Fibroblast of skin of left quadriceps (primary cell): ENCODE measurements at regions not wholly inside any gene's neighbourhood (a gene's known extent, or its start where the extent isn't known, plus 50 kb on each side); places are given as distances from the start of the nearest gene placed in this dataset.

Source experiments
- DNase-seq, 2 experiments: peaks; one replicate each; pipeline ENCODE4 v3.0.0-alpha.2; 2013; ENCODE audit warnings: low read depth in 2 of 2

DNA sequence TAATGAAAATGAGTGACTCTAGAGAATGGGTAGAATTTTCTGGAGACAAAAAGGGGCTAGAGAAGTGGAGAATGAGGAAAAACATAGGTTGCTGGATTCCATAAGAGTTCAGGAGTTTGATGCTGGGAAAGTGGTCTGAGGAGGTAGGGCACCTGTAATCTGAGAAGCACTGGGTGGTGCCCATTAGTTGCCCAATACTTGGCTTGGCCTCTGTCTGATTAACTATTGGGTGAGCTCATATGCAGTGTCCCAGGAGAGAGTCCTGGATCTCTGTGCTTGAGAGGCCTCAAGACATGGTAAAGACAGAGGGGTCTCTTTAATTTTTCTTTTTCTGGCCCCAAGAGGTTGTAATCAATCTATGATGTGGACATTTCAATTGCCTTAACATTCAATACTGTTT lies 390.1 kb downstream of the TDRD3 start:
- no peak for DNase-seq

DNA sequence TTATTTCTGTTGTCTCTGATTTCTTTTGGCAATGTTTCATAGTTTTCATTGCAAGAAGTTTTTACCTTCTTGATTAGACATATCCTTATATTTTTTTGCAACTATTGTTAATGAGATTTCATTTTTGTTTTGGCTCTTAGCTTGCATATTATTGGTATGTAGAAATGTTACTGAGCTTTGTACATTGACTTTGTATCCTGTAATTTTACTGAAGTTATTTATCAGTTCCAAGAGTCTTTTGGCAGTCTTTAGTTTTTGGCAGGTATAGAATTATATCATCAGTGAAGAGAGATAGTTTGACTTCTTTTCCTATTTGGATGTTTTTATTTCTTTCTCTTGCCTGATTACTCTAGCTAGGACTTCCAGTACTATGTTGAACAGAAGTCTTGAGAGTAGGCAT lies 375.7 kb downstream of the TDRD3 start:
- no peak for DNase-seq

DNA sequence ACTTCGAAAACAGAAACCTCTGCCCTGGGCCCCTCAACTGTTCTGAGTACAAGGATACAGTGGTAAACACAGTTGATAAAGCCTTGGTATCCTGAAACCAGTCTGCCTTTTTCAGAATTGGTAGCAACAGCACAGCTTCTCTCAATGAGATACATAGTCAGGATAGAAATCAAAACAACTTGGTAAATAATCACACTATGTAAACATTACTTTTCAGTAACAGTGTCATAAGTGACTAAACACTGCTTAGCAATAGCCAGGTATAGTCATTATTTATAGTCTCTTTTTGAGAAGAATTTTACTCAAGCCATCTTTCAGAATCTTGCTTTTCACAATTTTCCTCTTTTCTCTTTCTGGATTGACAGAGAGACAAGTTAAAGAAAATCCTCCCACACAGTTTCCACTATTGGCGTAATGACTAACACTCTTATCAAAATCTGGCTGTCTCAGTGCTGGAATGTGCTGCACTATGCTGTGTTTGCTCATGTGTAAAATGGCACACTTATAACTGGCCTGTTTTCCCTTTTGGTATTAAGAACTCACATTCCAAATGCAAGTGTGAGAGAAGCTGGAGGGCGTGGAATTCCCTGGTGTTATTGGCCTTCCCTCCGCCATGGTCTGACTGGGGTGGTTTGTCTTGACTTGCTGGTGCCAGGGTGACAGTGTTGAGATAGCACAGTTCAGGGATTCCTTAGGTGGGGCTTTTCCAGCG lies 368.8 kb downstream of the TDRD3 start:
- no peak for DNase-seq

DNA sequence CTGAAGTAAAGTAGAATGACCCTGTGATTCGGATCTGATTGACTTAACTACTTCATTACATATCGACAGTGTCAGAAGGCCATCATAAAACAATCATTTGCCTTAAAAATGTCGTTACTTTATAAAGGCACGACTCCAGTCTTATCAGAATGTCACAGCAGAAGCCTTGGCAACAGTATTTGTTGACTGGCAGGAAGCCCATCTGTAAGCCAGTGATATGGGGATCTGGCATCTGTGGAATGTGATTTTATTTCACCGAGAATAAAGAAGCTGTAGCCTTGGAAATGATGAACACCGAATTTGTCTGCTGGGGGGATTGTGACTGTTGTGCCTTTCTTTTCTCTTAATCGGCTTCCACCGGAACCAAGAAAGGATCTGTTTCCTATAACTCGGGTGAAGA lies 362.5 kb downstream of the TDRD3 start:
- DNase-seq: no peak

DNA sequence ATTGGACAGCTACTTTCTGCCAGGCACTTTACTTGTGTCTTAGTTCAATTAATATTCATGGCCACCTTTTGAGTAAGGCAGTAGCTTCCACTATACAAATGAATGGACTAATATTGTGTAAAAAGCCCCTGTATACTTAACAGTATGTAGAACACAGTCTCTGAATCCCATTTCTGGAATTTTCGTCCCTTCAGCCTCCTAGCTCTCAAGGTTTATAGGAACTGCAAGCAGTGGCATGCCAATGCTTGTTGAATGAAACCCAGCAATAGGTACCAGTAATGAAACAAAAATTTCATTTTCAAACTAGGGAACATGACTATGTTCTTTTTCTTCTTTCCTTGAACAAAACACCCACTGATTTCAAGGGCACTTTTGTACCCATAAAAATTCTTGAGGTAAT lies 361.6 kb downstream of the TDRD3 start:
- no peak for DNase-seq

DNA sequence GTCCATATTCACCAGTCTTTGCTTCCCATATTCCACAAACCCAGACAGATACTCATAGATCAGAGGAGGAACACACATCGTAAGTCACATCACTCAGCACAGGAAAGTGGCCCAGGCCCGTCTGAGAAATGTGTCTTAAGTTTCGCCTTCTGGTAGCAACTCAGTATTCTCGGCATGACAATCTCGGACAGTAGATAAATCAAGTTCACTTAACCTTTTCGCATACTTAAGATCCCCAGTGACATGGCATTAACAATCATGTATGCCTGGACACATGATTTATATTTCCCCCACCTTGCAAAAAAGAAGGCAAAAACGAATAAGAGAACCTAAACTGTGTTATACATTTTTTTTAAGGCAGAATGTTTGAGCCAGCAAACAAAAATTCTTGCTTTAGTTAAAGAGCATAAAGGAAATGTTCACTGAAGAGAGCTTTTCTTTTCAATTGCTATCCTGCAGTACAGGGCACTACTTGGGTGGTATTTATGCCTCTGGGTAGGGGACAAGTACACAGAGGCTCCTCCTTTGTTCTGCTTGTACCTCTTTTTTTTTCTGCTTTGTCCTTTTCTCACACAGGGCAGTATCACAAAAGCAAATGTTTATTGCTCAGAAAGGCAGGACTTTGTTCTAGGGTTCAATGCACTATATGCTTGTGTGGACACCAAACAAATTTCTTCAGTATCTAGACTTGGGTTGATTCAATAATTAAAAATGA lies 360.6 kb downstream of the TDRD3 start:
- no peak for DNase-seq

DNA sequence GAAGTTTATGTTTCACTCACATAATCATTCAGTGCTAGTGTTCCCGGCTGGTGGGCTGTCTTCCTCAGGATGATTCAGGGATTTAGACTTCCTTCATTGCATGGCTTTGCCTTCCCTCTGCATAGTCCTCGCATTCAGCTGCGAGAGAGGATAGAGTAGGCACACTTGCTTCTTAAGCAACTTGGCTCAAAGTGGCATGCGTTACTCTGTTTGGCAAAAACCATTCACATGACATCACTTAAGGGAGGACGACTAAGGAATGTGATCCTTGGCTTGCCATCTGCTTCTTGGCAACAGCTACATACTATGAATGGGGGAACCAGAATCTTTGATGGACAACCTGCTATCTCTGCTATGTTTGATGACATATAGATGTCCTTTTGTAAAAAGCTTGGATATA lies 359.3 kb downstream of the TDRD3 start:
- no peak for DNase-seq

DNA sequence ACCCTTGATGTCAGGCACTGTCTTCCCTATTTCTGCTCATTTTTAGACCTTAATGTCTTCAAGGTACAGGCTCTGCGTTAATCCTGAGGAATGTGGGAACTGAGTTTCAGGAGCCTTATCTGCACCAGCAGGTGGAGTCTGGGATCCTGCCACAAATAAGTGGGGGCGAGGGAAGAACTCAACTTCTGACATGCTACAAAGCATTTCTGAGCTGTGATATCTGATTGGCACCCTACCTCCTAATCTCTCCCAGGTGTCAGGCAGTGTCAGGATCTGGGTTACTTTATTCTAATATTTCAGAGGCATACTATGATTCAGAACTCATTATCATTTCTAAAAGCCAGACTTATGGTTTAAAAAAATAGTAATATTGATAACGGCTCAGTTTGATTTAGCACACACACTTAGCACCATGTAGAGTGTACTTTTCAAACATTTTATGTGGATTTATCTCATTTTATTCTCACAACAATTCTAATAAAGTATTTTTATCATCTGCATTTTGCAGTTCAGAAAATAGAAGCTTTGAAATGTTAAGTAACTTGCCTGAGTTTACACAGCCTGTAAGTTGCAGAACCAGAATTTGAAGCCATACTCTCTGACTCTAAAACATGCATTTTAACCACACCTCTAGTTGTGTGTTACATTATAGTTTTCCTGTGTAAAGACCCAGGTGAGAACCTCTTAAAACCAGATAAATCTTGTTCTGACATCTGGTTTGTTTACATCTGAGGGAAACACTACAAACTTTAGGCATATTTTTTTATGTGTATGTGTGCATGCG lies 358.6 kb downstream of the TDRD3 start:
- DNase-seq: no peak

DNA sequence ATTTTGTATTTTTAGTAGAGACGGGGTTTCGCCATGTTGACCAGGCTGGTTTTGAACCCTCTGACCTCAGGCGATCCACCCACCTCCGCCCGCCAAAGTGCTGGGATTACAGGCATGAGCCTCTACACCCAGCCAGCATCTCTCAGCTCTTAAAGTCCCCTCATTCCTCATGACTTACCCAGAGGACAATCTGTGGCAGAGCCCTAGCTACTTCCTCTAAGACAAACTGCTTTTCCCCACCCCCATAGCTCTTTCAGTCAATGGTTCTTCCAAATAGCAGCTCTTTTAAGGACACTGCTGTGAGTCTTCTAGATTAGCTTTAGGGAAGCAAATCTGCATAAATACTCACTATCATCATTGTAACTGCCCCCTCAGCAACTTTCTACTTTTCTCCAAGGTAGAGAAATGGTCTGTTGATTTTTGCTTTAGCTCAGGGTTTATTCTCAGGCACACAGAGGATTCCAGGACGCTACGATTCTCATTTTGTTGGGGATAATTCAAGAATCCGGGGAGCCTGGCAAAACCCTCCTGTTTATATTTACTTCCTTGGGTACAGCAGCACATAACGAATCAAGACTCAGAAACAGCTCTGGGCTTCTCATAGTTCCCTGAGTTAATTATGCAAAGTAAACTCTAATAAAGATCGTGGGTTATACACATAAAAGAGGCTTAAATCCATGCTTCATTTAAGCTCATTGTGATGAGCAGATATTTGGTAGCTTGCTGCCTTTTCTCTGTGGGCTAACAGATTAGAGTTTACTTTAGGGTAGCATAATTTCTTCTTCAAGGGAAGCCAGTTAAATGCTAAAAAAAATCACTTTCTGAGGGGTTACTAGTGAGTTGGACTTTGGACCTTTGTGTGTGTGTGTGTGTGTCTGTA lies 357.4 kb downstream of the TDRD3 start:
- DNase-seq: no peak

DNA sequence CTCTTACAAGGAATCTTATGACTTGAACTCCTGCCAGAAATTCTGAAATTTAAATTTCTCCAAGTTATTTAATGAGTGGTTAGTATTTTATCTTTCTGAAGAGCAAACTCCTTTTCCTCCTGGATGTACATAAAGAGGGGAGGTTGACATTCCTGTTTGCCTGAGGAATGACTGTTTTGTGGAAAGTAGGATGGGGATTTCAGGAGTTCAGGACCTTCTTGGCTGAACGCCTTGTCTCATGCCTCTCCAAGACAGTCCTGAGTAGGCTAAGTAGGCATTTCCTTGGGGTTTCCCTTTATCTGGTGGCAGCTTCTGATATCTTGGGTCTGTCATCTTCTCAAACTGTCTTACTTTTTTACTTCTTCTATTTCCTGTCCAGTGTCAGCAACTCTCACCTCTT lies 356.6 kb downstream of the TDRD3 start:
- DNase-seq: no peak

DNA sequence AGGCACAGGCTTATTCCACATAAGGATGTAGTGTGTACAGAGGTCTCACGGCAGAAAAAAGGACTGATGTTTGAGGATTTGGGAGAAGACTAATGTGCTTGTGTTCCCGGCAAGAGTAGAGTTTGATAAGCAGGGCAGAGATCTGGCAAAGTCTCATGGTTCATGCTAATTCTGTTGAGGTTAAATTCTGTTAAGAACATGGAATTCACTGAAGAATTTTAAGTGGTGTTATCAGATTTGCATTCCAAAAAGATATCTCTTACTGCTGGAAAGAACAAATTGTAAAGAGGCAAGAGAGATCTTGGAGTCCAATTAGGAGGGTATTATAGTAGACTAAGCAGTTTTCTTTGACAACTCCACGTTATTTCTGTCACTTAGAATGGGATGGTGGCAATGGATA lies 348.3 kb downstream of the TDRD3 start:
- DNase-seq: no peak

DNA sequence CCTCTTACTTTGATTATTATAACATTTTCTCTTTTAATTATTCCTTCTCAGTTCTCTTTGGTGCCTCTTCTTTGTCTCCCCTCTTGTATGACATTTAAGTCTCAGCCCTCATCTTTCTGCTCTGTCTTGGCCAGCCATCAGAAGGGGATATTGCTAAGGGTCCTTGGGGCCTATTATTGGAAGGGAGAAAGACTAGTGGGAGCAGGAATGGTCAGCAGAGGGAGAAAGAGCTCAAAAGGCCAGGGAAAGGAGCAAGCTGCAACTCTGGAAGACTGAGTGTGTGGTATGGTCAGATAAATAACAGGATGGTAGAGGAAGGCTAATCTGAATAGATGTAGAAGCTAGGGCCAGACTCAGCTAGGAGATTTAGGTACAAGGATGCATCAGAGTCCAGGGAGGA lies 336.9 kb downstream of the TDRD3 start:
- no peak for DNase-seq

DNA sequence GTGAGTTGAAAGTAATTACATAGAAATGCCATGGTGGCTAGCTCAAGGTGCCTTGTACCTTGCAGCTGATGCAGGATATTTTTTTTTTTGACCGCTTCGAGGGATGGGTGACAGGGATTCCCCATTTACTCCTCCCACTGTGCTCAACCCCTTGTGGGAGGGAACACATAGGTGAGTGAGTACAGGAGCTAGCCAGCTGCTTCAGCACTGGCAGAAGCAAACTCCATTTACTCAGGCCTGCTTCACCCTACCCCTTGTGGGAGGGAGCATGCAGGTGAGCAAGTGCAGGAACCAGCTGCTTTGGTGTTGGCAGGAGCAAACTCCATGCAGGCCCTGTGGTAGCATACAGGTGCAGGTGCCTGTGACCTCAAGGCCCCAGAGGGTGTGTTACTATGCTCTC lies 330.1 kb downstream of the TDRD3 start:
- DNase-seq: no peak

DNA sequence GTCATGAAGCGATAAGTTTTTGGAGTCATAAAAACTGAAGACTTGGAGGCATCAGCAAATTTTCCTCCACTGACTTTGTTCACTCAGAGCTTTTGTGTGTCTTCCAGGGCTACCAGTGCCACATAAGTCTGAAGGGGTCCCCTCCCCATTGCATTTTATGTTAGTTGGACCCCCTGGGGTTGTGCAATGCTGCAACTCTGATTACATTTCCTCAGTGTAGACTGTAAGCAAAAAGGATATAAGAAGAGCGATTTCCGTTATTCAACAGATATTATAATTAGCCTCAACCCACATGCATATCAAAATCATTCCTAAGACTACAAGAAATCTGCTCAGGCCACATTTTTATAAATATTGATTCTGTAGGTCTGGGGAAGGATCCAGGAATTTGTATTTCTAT lies 324.0 kb downstream of the TDRD3 start:
- DNase-seq: no peak

DNA sequence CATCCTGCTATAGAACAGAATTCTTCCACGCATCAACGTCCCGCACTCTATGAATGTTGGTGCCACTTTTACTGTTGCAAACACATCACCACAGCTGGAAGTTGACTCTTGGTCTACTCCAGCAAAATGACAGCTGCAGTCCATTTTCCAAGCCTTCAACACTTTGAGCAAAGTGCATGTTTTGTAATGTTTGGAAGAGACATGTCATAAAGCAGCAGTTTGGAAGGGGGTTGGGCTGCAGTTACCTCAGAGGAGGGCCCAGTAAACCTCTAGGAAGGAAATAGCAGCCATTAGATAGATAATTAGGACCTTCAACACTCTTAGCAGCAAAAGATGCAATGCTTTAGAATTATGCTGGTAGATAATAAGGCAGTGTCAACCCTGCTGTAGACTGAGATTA lies 323.6 kb downstream of the TDRD3 start:
- no peak for DNase-seq

DNA sequence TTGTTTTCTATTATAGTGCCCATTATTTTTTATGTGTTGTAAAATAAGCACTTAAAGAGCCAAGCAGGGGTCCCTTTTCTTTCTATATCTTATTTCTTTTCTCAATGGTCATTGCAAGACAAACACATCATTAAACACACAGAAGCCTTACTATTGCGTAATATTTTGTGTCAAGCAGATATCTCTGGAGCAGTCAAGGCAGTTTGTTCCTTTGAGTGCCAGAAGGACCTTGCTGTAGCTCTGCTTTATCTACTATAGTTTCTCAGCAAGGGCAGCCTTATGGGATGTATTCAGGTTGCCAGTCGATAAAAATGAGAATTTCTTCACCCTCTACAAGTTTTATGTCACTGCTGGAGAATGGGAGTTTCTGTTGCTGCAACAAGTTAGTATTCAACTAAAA lies 319.3 kb downstream of the TDRD3 start:
- DNase-seq: no peak

DNA sequence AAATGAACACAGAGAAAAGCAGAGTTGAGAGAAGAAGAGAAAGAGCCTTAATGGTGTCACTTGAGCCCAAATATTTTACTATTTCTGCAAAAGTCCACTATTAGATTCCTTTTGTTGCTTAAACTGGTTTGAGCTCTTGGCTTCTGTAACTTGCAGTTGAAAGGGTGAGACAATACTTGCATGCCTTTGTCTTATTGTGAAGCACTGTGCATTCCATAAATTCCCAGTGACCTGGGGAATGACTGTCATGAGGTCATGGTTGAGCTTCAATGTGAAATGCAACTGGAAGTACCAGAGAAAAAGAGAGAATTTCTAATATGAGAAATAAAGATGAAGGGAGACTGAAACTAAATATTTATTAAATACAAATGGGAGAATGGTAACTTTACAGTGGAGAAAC lies 310.9 kb downstream of the TDRD3 start:
- no peak for DNase-seq

DNA sequence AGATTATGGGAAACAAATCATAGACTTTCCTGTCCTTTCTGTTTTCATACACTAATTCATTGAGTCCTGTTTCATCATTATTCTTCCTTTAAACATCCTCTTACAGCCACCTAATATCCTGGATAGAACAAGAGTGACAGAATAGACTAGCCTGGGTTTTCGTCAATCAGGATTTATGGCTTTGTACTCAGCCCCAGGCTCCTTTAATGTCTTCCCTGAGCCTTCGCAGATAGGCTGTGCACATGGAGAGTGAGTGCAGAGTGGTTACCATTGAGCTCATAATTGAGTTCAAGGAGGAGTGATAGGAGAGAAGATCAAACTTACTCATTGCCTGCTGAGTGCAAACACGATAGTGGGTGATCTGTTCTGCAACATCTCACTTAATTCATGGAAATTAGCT lies 304.9 kb downstream of the TDRD3 start:
- DNase-seq: no peak

DNA sequence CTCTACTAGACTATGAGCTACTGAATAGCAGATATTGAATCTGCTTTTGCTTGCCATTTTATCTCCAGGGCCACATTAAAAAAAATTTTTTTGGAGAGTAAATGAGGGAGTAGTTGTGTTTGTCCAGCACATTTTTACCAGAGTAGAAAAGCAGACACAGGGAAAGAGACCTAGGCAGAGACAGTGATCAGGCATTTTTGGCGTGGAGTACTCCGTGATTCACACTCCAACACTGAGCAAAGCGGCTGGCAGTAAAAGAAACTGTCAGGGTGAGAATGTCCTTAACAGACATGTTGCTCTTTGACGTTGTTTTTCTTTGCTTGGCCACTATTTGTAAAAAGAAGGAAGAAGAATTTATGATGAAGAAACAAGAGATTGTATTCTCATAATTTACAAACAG lies 304.0 kb downstream of the TDRD3 start:
- DNase-seq: no peak

DNA sequence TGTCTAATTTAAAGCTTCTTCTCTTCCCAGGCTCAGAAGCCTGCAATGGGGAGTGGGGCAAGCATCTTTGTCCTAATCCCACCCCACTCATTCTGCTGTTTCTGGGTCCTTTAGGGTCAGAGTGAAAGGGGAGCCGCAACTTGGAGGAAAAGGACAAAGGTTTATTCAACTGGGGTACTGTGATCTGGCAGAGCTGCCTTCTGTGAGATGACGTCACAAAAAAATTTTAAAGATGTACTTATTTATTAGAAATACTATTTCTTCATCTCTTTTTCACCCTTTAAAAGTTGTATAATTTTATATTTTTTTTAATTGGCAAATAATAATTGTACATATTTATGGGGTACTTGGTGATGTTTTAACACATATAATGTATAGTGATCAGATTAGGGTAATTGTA lies 302.6 kb downstream of the TDRD3 start:
- DNase-seq: no peak

DNA sequence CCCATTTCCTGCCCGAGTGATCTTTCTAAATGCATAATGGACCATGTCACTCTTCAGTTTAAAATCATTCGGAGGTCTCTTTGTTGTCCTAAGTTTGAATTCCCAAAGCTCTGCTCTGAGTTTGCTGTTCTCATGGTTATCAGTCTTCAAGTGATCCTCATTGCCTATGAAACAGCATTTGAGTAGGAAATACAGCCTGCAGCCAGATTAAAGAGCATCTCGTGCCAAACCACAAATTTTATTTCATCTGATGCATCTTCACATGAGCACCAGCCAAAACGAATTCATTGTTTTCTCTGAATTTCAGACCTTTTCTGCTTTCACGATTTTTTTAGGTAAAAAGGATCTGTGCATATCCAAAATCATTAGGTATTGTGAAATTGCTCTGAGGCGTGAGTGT lies 299.6 kb downstream of the TDRD3 start:
- no peak for DNase-seq

DNA sequence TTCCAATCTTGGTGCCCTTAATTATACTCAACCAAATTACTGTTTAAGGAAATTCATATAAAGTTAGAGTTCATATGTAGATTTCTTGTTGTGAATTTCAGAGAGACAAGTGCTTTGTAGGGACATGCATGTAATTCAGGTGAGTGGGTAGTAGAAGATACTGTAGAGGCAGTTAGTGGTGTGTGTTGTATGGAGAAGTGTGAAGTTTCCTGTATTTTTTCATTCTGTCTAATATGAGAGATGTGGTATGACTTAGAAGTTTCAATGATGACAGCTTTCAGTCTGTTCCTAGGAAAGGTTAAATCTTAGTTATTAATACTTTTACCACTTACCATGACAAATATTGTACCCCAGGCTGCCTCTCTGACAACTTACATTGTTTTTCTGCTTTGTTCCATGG lies 294.2 kb downstream of the TDRD3 start:
- no peak for DNase-seq
